GM12801 (cell line): ENCODE measurements at regions not wholly inside any gene's neighbourhood (a gene's known extent, or its start where the extent isn't known, plus 50 kb on each side); places are given as distances from the start of the nearest gene placed in this dataset.

Source experiments
- CTCF ChIP-seq: IDR thresholded peaks from one replicate; pipeline ENCODE4 v1.5.1; 2011; ENCODE audit warnings: control low read depth; ENCODE audit not compliant: insufficient read length; ENCODE audit errors: extremely low read depth

GRCh38 chr2:136479696-136480095 lies 285.6 kb upstream of the THSD7B start:
- TF ChIP-seq CTCF = no peak

- no peak for TF ChIP-seq CTCF
Measured at GRCh38 chr2:136468799-136469369, 296.5 kb upstream of the THSD7B start.

- no peak for TF ChIP-seq CTCF
Measured at GRCh38 chr2:136452528-136452927, 312.8 kb upstream of the THSD7B start.

- no peak for TF ChIP-seq CTCF
Measured at GRCh38 chr2:136448986-136449780, 316.2 kb upstream of the THSD7B start.

GRCh38 chr2:136448432-136448831 lies 316.9 kb upstream of the THSD7B start:
- TF ChIP-seq CTCF = no peak

GRCh38 chr2:136444323-136444722 lies 321.0 kb upstream of the THSD7B start:
- no peak for TF ChIP-seq CTCF

GRCh38 chr2:136443661-136444060 lies 321.7 kb upstream of the THSD7B start:
- TF ChIP-seq CTCF = no peak
